Peyer's patch (tissue), 4 donors: ENCODE measurements at regions not wholly inside any gene's neighbourhood (a gene's known extent, or its start where the extent isn't known, plus 50 kb on each side); places are given as distances from the start of the nearest gene placed in this dataset.

ENCODE experiments used
- CTCF ChIP-seq, 6 experiments: fragments of 450-650 bp in 4 of 6; fragments of 200-600 bp in 2 of 6; sonication (generic) in 1 of 6; IDR thresholded peaks; one replicate each; pipeline ENCODE4 v1.5.1; 2017 to 2019; ENCODE audit warnings: antibody characterized with exemption in 6 of 6, mild to moderate bottlenecking in 3 of 6, moderate library complexity in 1 of 6
- POLR2A ChIP-seq, 2 donors: fragments of 450-650 bp; IDR thresholded peaks; one replicate each; pipeline ENCODE4 v1.5.1; 2017; ENCODE audit warnings: antibody characterized with exemption in 2 of 2, mild to moderate bottlenecking in 2 of 2, moderate library complexity in 2 of 2

GRCh38 chr5:74173665-74174064 is 466.9 kb downstream of the ENC1 start:
- TF ChIP-seq POLR2A (IDR thresholded peaks at IDR 0.05), result no peak
- TF ChIP-seq CTCF (IDR thresholded peaks at IDR 0.05), result no peak
